Lower lobe of right lung (tissue), 2 donors: ENCODE measurements at regions not wholly inside any gene's neighbourhood (a gene's known extent, or its start where the extent isn't known, plus 50 kb on each side); places are given as distances from the start of the nearest gene placed in this dataset.

Source experiments
- ATAC-seq, 2 donors: fragments of 200-7000 bp; cut with Tn5 transposase; one replicate each; pipeline ENCODE4 v1.9.1; 2020 to 2022; ENCODE audit warnings: mild to moderate bottlenecking in 2 of 2, moderate library complexity in 2 of 2
- DNase-seq: peaks from one replicate; pipeline ENCODE4 v3.0.0-alpha.2; 2020
- H3K27ac ChIP-seq: fragments of 200-600 bp; one replicate; pipeline ENCODE4 v1.8.0; 2022
- H3K27me3 ChIP-seq: fragments of 200-600 bp; one replicate; pipeline ENCODE4 v1.8.0; 2022; ENCODE audit warnings: low read depth
- H3K36me3 ChIP-seq: fragments of 200-600 bp; one replicate; pipeline ENCODE4 v1.8.0; 2022; ENCODE audit warnings: mild to moderate bottlenecking
- H3K4me1 ChIP-seq: fragments of 200-600 bp; one replicate; pipeline ENCODE4 v1.8.0; 2022
- H3K4me3 ChIP-seq: fragments of 200-600 bp; one replicate; pipeline ENCODE4 v1.8.0; 2022; ENCODE audit warnings: mild to moderate bottlenecking
- H3K9me3 ChIP-seq: fragments of 200-600 bp; one replicate; pipeline ENCODE4 v1.8.0; 2022
- CTCF ChIP-seq: fragments of 200-600 bp; IDR thresholded peaks from one replicate; pipeline ENCODE4 v1.8.0; 2022; ENCODE audit warnings: antibody characterized with exemption, mild to moderate bottlenecking
- intact Hi-C: fragments of 100-400 bp; cut with DNase I; formaldehyde crosslinking; loops from one replicate; pipeline ENCODE4 v1.11.0; 2022
- donor health status: DM: no; HTN: yes; CAD: no; lungs with severe emphysema.

GRCh38 chr7:125241548-125241947 is 311.9 kb upstream of the POT1 start:
- H3K27ac ChIP-seq: no peak overlapping the region
- intact Hi-C loops: no loop called here
- H3K27me3 ChIP-seq: no peaks in the 10 kb centered on the region
- no peaks in the 10 kb centered on the region for H3K4me1 ChIP-seq
- H3K4me3 ChIP-seq: no peak overlapping the region
- no peak for DNase-seq
- no peak for ATAC-seq
- TF ChIP-seq CTCF: no peak
- H3K36me3 ChIP-seq: no peaks in the 10 kb centered on the region
- H3K9me3 ChIP-seq: no peaks in the 10 kb centered on the region

GRCh38 chr7:125222596-125222995 is 293.0 kb upstream of the POT1 start:
- H3K9me3 ChIP-seq: no peaks in the 10 kb centered on the region
- H3K27ac ChIP-seq: no peak overlapping the region
- TF ChIP-seq CTCF: no peak
- no peak overlapping the region for H3K4me3 ChIP-seq
- H3K4me1 ChIP-seq: no peaks in the 10 kb centered on the region
- H3K27me3 ChIP-seq: no peaks in the 10 kb centered on the region
- ATAC-seq: no peak
- H3K36me3 ChIP-seq: no peaks in the 10 kb centered on the region
- intact Hi-C loops: no loop called here
- no peak for DNase-seq

- Histone ChIP-seq H3K27ac (no peak overlapping the region), H3K36me3 (no peaks in the 10 kb centered on the region), H3K27me3 (no peaks in the 10 kb centered on the region), H3K4me3 (no peak overlapping the region), H3K4me1 (no peaks in the 10 kb centered on the region), H3K9me3 (no peaks in the 10 kb centered on the region)
- DNase-seq (no peak), ATAC-seq (no peak)
- intact Hi-C loops: no loop called here
- TF ChIP-seq CTCF: no peak
These were observed 288.5 kb upstream of the POT1 start for GRCh38 chr7:125218076-125218475.

GRCh38 chr7:125201002-125201401 is 271.4 kb upstream of the POT1 start:
- intact Hi-C loops: no loop called here
- no peak for DNase-seq
- H3K27me3 ChIP-seq: no peaks in the 10 kb centered on the region
- ATAC-seq: no peak
- H3K36me3 ChIP-seq: no peaks in the 10 kb centered on the region
- H3K27ac ChIP-seq: no peak overlapping the region
- no peaks in the 10 kb centered on the region for H3K4me1 ChIP-seq
- H3K4me3 ChIP-seq: no peak overlapping the region
- H3K9me3 ChIP-seq: no peaks in the 10 kb centered on the region
- TF ChIP-seq CTCF: no peak

- no peak for ATAC-seq
These were observed 268.2 kb upstream of the POT1 start for GRCh38 chr7:125197731-125198393.

More at GRCh38 chr7:125197731-125198393, 268.2 kb upstream of the POT1 start:
- intact Hi-C loops: no loop called here
- Histone ChIP-seq H3K27ac (no peak overlapping the region), H3K27me3 (no peaks in the 10 kb centered on the region), H3K4me1 (no peaks in the 10 kb centered on the region), H3K4me3 (no peak overlapping the region), H3K36me3 (no peaks in the 10 kb centered on the region), H3K9me3 (no peaks in the 10 kb centered on the region)
- DNase-seq: no peak
- no peak for TF ChIP-seq CTCF
